H9 (cell line): ENCODE measurements at regions not wholly inside any gene's neighbourhood (a gene's known extent, or its start where the extent isn't known, plus 50 kb on each side); places are given as distances from the start of the nearest gene placed in this dataset.

Source experiments
- DNase-seq: peaks from one replicate; pipeline ENCODE4 v3.0.0-alpha.2; 2017
- H2AFZ ChIP-seq: one replicate; pipeline ENCODE4 v1.6.1; 2013; ENCODE audit warnings: mild to moderate bottlenecking, low read length, control low read depth, moderate library complexity
- H2AK5ac ChIP-seq: 2 replicates; pipeline ENCODE4 v1.6.1; 2013; ENCODE audit warnings: low read length, control low read depth, mixed read lengths; ENCODE audit not compliant: insufficient read length
- H2BK120ac ChIP-seq: one replicate; pipeline ENCODE4 v1.6.1; 2013; ENCODE audit warnings: low read depth, mild to moderate bottlenecking, low read length, control low read depth, inconsistent platforms; ENCODE audit not compliant: poor library complexity, severe bottlenecking
- H2BK12ac ChIP-seq: 2 replicates; pipeline ENCODE4 v1.6.1; 2013; ENCODE audit warnings: low read length, control low read depth, mixed read lengths, low read depth; ENCODE audit not compliant: insufficient read length
- H2BK15ac ChIP-seq: 2 replicates; pipeline ENCODE4 v1.6.1; 2013; ENCODE audit warnings: low read depth, low read length, control low read depth
- H2BK20ac ChIP-seq: one replicate; pipeline ENCODE4 v1.6.1; 2013; ENCODE audit warnings: low read depth, mild to moderate bottlenecking, low read length, control low read depth, inconsistent platforms; ENCODE audit not compliant: poor library complexity, severe bottlenecking
- H2BK5ac ChIP-seq: 2 replicates; pipeline ENCODE4 v1.6.1; 2013; ENCODE audit warnings: low read length, control low read depth, mixed read lengths; ENCODE audit not compliant: insufficient read length
- H3K14ac ChIP-seq: 2 replicates; pipeline ENCODE4 v1.6.1; 2013; ENCODE audit warnings: low read length, control low read depth; ENCODE audit not compliant: insufficient read depth
- H3K18ac ChIP-seq: 2 replicates; pipeline ENCODE4 v1.6.1; 2013; ENCODE audit warnings: low read depth, mild to moderate bottlenecking, mixed read lengths, low read length, control low read depth; ENCODE audit not compliant: insufficient read length
- H3K23ac ChIP-seq: 2 replicates; pipeline ENCODE4 v1.6.1; 2013; ENCODE audit warnings: low read length, control low read depth, mixed read lengths, low read depth; ENCODE audit not compliant: insufficient read length
- H3K23me2 ChIP-seq: 2 replicates; pipeline ENCODE4 v1.6.1; 2013; ENCODE audit warnings: low read depth, mild to moderate bottlenecking, mixed read lengths, low read length, control low read depth; ENCODE audit not compliant: insufficient read length, poor library complexity, severe bottlenecking
- H3K27ac ChIP-seq: 2 replicates; pipeline ENCODE4 v1.5.1; 2013; ENCODE audit warnings: low read length, control low read depth, mixed read lengths, low read depth; ENCODE audit not compliant: insufficient read length
- H3K27me3 ChIP-seq: 2 replicates; pipeline ENCODE4 v1.6.1; 2013; ENCODE audit warnings: low read length, control low read depth, inconsistent platforms; ENCODE audit not compliant: insufficient read depth
- H3K4ac ChIP-seq: 2 replicates; pipeline ENCODE4 v1.6.1; 2013; ENCODE audit warnings: low read depth, mild to moderate bottlenecking, control low read depth, inconsistent platforms, low read length, moderate library complexity
- H3K4me1 ChIP-seq: 2 replicates; pipeline ENCODE4 v1.6.1; 2013; ENCODE audit warnings: low read length, control low read depth, inconsistent platforms; ENCODE audit not compliant: insufficient read depth
- H3K4me2 ChIP-seq: 2 replicates; pipeline ENCODE4 v1.6.1; 2013; ENCODE audit warnings: low read length, control low read depth, mixed read lengths; ENCODE audit not compliant: insufficient read length, insufficient read depth
- H3K56ac ChIP-seq: 2 replicates; pipeline ENCODE4 v1.6.1; 2013; ENCODE audit warnings: low read depth, mild to moderate bottlenecking, mixed read lengths, low read length, control low read depth; ENCODE audit not compliant: insufficient read length
- H3K79me1 ChIP-seq: 2 replicates; pipeline ENCODE4 v1.6.1; 2013; ENCODE audit warnings: low read depth, mild to moderate bottlenecking, moderate library complexity, low read length, control low read depth, inconsistent platforms; ENCODE audit not compliant: insufficient read depth, poor library complexity, severe bottlenecking
- H3K79me2 ChIP-seq: 2 replicates; pipeline ENCODE4 v1.6.1; 2013; ENCODE audit warnings: low read length, control low read depth, inconsistent platforms; ENCODE audit not compliant: insufficient read depth
- H3K9ac ChIP-seq: 2 replicates; pipeline ENCODE4 v1.6.1; 2013; ENCODE audit warnings: low read length, control low read depth, mixed read lengths; ENCODE audit not compliant: insufficient read length; ENCODE audit errors: extremely low read depth
- H3K9me3 ChIP-seq: one replicate; pipeline ENCODE4 v1.6.1; 2013; ENCODE audit warnings: low read depth, low read length, inconsistent platforms; ENCODE audit not compliant: control insufficient read depth
- H3T11ph ChIP-seq: one replicate; pipeline ENCODE4 v1.6.1; 2013; ENCODE audit warnings: mild to moderate bottlenecking, low read length, control low read depth, inconsistent platforms
- H4K20me1 ChIP-seq: one replicate; pipeline ENCODE4 v1.6.1; 2013; ENCODE audit not compliant: control insufficient read depth, insufficient read length, insufficient read depth
- H4K5ac ChIP-seq: 2 replicates; pipeline ENCODE4 v1.6.1; 2013; ENCODE audit warnings: low read depth, mild to moderate bottlenecking, mixed read lengths, low read length, control low read depth; ENCODE audit not compliant: insufficient read length
- H4K8ac ChIP-seq: replicated peaks from 2 replicates; pipeline ENCODE4 v1.6.1; 2013; ENCODE audit warnings: low read length, control low read depth, mixed read lengths, low read depth; ENCODE audit not compliant: insufficient read length
- H4K91ac ChIP-seq: 2 replicates; pipeline ENCODE4 v1.6.1; 2013; ENCODE audit warnings: low read depth, mild to moderate bottlenecking, moderate library complexity, mixed read lengths, low read length, control low read depth; ENCODE audit not compliant: insufficient read length
- H3K27ac Mint-ChIP-seq, 3 experiments: 2 replicates in 2 of 3; 3 replicates in 1 of 3; pipeline ENCODE4 v1.8.0; 2020 to 2021; ENCODE audit warnings: mixed read lengths in 3 of 3, mild to moderate bottlenecking in 1 of 3, moderate library complexity in 1 of 3
- H3K27me3 Mint-ChIP-seq: 2 replicates; pipeline ENCODE4 v1.8.0; 2021; ENCODE audit warnings: low read depth, mild to moderate bottlenecking, moderate library complexity, mixed read lengths
- H3K36me3 Mint-ChIP-seq, 3 experiments: 2 replicates in 2 of 3; 3 replicates in 1 of 3; pipeline ENCODE4 v1.8.0; 2020 to 2021; ENCODE audit warnings: low read depth in 3 of 3, mixed read lengths in 3 of 3; ENCODE audit not compliant: insufficient read depth in 1 of 3
- H3K4me1 Mint-ChIP-seq, 2 experiments: 2 replicates each; pipeline ENCODE4 v1.8.0; 2020; ENCODE audit warnings: mixed read lengths in 2 of 2
- H3K4me3 Mint-ChIP-seq, 2 experiments: 2 replicates in 1 of 2; 3 replicates in 1 of 2; pipeline ENCODE4 v1.8.0; 2020 to 2021; ENCODE audit warnings: mild to moderate bottlenecking in 2 of 2, mixed read lengths in 2 of 2, moderate library complexity in 1 of 2
- H3K9me3 Mint-ChIP-seq, 2 experiments: 2 replicates in 1 of 2; 3 replicates in 1 of 2; pipeline ENCODE4 v1.8.0; 2020; ENCODE audit warnings: mild to moderate bottlenecking in 2 of 2, mixed read lengths in 2 of 2, moderate library complexity in 1 of 2
- WGBS: extraction: QIAGEN DNeasy Blood & Tissue Kit; methylation state at CpG from one replicate; pipeline ENCODE4 v1.1.7; 2013; ENCODE audit warnings: missing lambda C conversion rate, low lambda C conversion rate, mixed read lengths; ENCODE audit not compliant: insufficient read length; ENCODE audit errors: extremely low coverage; 5-methylcytosine and 5-hydroxymethylcytosine counted together
- TF ChIP-seq, protein P1 (sequence below): fragments of 200-600 bp; sonication (generic); conservative IDR thresholded peaks from 3 replicates; pipeline ENCODE4 v1.8.0; 2021; ENCODE audit warnings: antibody characterized with exemption, mild to moderate bottlenecking

DNA sequence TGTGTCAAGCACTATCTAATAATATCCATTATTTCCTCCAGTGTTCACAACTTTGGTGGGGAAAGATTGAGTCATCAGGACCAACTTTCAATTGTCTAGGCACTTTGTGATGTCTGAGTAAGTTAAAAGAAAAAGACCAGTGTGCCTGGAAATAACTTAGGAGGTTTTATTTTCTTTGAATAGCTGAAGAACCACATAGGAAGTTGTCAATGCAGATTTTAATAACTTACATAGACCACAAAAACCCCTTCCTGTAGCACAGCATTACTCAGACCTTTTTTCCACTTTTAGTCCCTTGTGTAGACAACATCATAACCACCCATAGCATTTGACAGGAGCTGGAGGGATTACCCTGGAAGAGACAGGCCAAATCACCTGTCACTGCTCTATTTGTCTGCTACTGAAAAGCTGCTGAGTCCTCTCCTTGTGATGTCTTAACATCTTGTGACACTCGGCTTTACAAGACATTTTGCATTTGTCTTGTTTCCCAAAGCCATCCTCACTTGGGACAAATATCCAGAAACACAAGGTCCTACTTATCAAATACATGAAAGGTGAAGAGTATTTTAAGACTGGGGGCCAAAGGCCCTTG, 241.5 kb upstream of the PTER start:
- no peak overlapping the region for H2AK5ac ChIP-seq
- no peak overlapping the region for H4K8ac ChIP-seq
- no peak overlapping the region for H3T11ph ChIP-seq
- H3K27ac ChIP-seq, result peak overlapping the region; percentile 78
- peak overlapping the region; percentile 86 for H2BK12ac ChIP-seq
- H2BK5ac ChIP-seq, result no peak overlapping the region
- H4K20me1 ChIP-seq, result no peaks in the 10 kb centered on the region
- H2AFZ ChIP-seq, result no peak overlapping the region
- peak overlapping the region; percentile 4 for H3K18ac ChIP-seq
- H3K79me2 ChIP-seq, result no peaks in the 10 kb centered on the region
- no peaks in the 10 kb centered on the region for H3K27me3 ChIP-seq
- no peaks in the 10 kb centered on the region for H3K79me1 ChIP-seq
- H3K4ac ChIP-seq, result no peak overlapping the region
- H3K56ac ChIP-seq, result no peak overlapping the region
- H3K4me1 ChIP-seq, result peaks cover 6% of the 10 kb centered on the region; the same call in 1 of the 2 replicates
- WGBS, result no CpG with 5 or more reads among the region's 1 CpG
- no peaks in the 10 kb centered on the region for H3K23me2 ChIP-seq
- no peak overlapping the region for H4K5ac ChIP-seq
- H3K36me3 Mint-ChIP-seq, result peaks cover 9 to 49% (median 26%) of the 10 kb centered on the region in 3 experiments
- H3K27me3 Mint-ChIP-seq, result no peaks in the 10 kb centered on the region; the same call in 1 of the 2 replicates
- no peak overlapping the region for H2BK20ac ChIP-seq
- H3K9me3 Mint-ChIP-seq, result peaks cover 3 to 29% of the 10 kb centered on the region in 2 experiments; a peak in 4 of 5 replicates
- H3K4me1 Mint-ChIP-seq, result peaks cover 61 to 62% of the 10 kb centered on the region in 2 experiments
- TF ChIP-seq, protein P1, sequence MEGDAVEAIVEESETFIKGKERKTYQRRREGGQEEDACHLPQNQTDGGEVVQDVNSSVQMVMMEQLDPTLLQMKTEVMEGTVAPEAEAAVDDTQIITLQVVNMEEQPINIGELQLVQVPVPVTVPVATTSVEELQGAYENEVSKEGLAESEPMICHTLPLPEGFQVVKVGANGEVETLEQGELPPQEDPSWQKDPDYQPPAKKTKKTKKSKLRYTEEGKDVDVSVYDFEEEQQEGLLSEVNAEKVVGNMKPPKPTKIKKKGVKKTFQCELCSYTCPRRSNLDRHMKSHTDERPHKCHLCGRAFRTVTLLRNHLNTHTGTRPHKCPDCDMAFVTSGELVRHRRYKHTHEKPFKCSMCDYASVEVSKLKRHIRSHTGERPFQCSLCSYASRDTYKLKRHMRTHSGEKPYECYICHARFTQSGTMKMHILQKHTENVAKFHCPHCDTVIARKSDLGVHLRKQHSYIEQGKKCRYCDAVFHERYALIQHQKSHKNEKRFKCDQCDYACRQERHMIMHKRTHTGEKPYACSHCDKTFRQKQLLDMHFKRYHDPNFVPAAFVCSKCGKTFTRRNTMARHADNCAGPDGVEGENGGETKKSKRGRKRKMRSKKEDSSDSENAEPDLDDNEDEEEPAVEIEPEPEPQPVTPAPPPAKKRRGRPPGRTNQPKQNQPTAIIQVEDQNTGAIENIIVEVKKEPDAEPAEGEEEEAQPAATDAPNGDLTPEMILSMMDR, result no peak
- peak overlapping the region; percentile 90 to 95 (median 95) for H3K27ac Mint-ChIP-seq
- no peaks in the 10 kb centered on the region for H3K9me3 ChIP-seq
- H3K14ac ChIP-seq, result no peak overlapping the region
- no peak overlapping the region for H3K23ac ChIP-seq
- no peak overlapping the region for H2BK15ac ChIP-seq
- no peak overlapping the region for H2BK120ac ChIP-seq
- H3K4me3 Mint-ChIP-seq, result no peak overlapping the region
- no peak overlapping the region for H4K91ac ChIP-seq
- DNase-seq, result no peak
- peak overlapping the region; percentile 21 for H3K4me2 ChIP-seq
- H3K9ac ChIP-seq, result no peak overlapping the region
